WTC11 (cell line): ENCODE measurements at regions not wholly inside any gene's neighbourhood (a gene's known extent, or its start where the extent isn't known, plus 50 kb on each side); places are given as distances from the start of the nearest gene placed in this dataset.
A peak's percentile ranks its signal among the peaks of the same experiment; 100 is the strongest.

Experiments
- ATAC-seq: fragments of 200-7000 bp; cut with Tn5 transposase; 2 replicates; pipeline ENCODE4 v1.10.0; 2021; ENCODE audit warnings: mild to moderate bottlenecking, moderate library complexity
- CTCF ChIA-PET: fragments of 300-600 bp; sonication (Branson Sonifier 250); formaldehyde crosslinking; loops from one replicate; lab custom pipeline; 2021; ENCODE audit warnings: antibody characterized with exemption; lab: Charles Lee
- POLR2A ChIA-PET: fragments of 350-600 bp; sonication (Branson Sonifier 250); formaldehyde crosslinking; loops from one replicate; lab custom pipeline; 2021; ENCODE audit warnings: antibody characterized with exemption; lab: Charles Lee
- DNase-seq: peaks from one replicate; pipeline ENCODE4 v3.0.0; 2021; ENCODE audit warnings: low spot score
- H3K27ac Mint-ChIP-seq: 2 replicates; pipeline ENCODE4 v1.8.0; 2021; ENCODE audit warnings: mixed read lengths
- H3K27me3 Mint-ChIP-seq: 2 replicates; pipeline ENCODE4 v1.8.0; 2021; ENCODE audit warnings: low read depth, mild to moderate bottlenecking, moderate library complexity, mixed read lengths
- H3K36me3 Mint-ChIP-seq: 2 replicates; pipeline ENCODE4 v1.8.0; 2021; ENCODE audit warnings: mixed read lengths
- H3K4me1 Mint-ChIP-seq: 2 replicates; pipeline ENCODE4 v1.8.0; 2022; ENCODE audit warnings: mixed read lengths
- H3K4me3 Mint-ChIP-seq: 2 replicates; pipeline ENCODE4 v1.8.0; 2021; ENCODE audit warnings: mild to moderate bottlenecking, moderate library complexity, mixed read lengths
- H3K9me3 Mint-ChIP-seq: 2 replicates; pipeline ENCODE4 v1.8.0; 2021; ENCODE audit warnings: mixed read lengths
- AFF4 ChIP-seq: sonication (generic); formaldehyde crosslinking; IDR thresholded peaks from 2 replicates; pipeline ENCODE4 v1.8.1; 2023; ENCODE audit warnings: mild to moderate bottlenecking, missing genetic modification reagents, borderline replicate concordance
- ATF6 ChIP-seq: sonication (generic); formaldehyde crosslinking; IDR thresholded peaks from 2 replicates; pipeline ENCODE4 v1.8.1; 2023; ENCODE audit warnings: mild to moderate bottlenecking, missing genetic modification reagents
- CREM ChIP-seq: sonication (generic); formaldehyde crosslinking; IDR thresholded peaks from 2 replicates; pipeline ENCODE4 v1.8.1; 2022; ENCODE audit warnings: mild to moderate bottlenecking, missing genetic modification reagents, moderate library complexity
- E2F5 ChIP-seq: sonication (generic); formaldehyde crosslinking; IDR thresholded peaks from 2 replicates; pipeline ENCODE4 v1.8.1; 2022; ENCODE audit warnings: mild to moderate bottlenecking, moderate library complexity, missing genetic modification reagents
- GABPB1 ChIP-seq: sonication (generic); formaldehyde crosslinking; IDR thresholded peaks from 2 replicates; pipeline ENCODE4 v1.8.1; 2023; ENCODE audit warnings: mild to moderate bottlenecking, missing genetic modification reagents
- GTF2I ChIP-seq: fragments of 250-450 bp; sonication (Bioruptor Pico); conservative IDR thresholded peaks from 2 replicates; pipeline ENCODE4 v1.4.0; 2021; ENCODE audit warnings: mild to moderate bottlenecking
- IRF1 ChIP-seq: sonication (generic); formaldehyde crosslinking; IDR thresholded peaks from 2 replicates; pipeline ENCODE4 v1.8.0; 2023; ENCODE audit warnings: missing genetic modification reagents
- RORB ChIP-seq: fragments of 250-450 bp; sonication (Bioruptor Pico); IDR thresholded peaks from 2 replicates; pipeline ENCODE4 v1.9.0; 2021; ENCODE audit warnings: mild to moderate bottlenecking
- TEAD1 ChIP-seq: sonication (generic); formaldehyde crosslinking; IDR thresholded peaks from 2 replicates; pipeline ENCODE4 v1.8.0; 2022; ENCODE audit warnings: mild to moderate bottlenecking, missing genetic modification reagents
- TEAD4 ChIP-seq: sonication (generic); formaldehyde crosslinking; IDR thresholded peaks from 2 replicates; pipeline ENCODE4 v1.8.0; 2022; ENCODE audit warnings: mild to moderate bottlenecking, missing genetic modification reagents
- ZBTB43 ChIP-seq: sonication (generic); formaldehyde crosslinking; IDR thresholded peaks from 2 replicates; pipeline ENCODE4 v1.8.1; 2023; ENCODE audit warnings: mild to moderate bottlenecking, missing genetic modification reagents
- ZNF263 ChIP-seq: sonication (generic); formaldehyde crosslinking; IDR thresholded peaks from 2 replicates; pipeline ENCODE4 v1.8.1; 2022; ENCODE audit warnings: low read depth, mild to moderate bottlenecking, moderate library complexity, missing genetic modification reagents
- ZNF512 ChIP-seq: sonication (generic); formaldehyde crosslinking; IDR thresholded peaks from 2 replicates; pipeline ENCODE4 v1.8.1; 2022; ENCODE audit warnings: missing genetic modification reagents, borderline replicate concordance
- ZNF532 ChIP-seq: fragments of 250-450 bp; sonication (Bioruptor Pico); IDR thresholded peaks from 2 replicates; pipeline ENCODE4 v1.9.0; 2021; ENCODE audit warnings: mild to moderate bottlenecking, borderline replicate concordance
- ZSCAN18 ChIP-seq: fragments of 250-450 bp; sonication (Bioruptor Pico); IDR thresholded peaks from 2 replicates; pipeline ENCODE4 v2.1.2; 2022; ENCODE audit warnings: mild to moderate bottlenecking, moderate library complexity

GRCh38 chr7:25059576-25059975, 65.5 kb downstream of the CYCS start:
- peak; percentile 86 for ATAC-seq
- DNase-seq, result no peak
- H3K4me3 Mint-ChIP-seq, result no peak overlapping the region
- ChIA-PET POLR2A (no interaction called here), CTCF (interaction anchor here (1.3 to 1.6 kb wide), 2 partner anchors 10 to 33 kb away, joined by 4 to 5 read pairs; no protein-coding TSS in a partner anchor)
- peaks cover 18% of the 10 kb centered on the region for H3K4me1 Mint-ChIP-seq
- TF ChIP-seq ZSCAN18 (CRISPR knock-in tag) (no peak), TEAD1 (peak; percentile 40; the same call in 1 of the 2 replicates)
- peaks cover 11% of the 10 kb centered on the region for H3K36me3 Mint-ChIP-seq
- no peak overlapping the region for H3K27ac Mint-ChIP-seq
- H3K9me3 Mint-ChIP-seq, result peaks cover 27% of the 10 kb centered on the region
- H3K27me3 Mint-ChIP-seq, result peaks cover 5% of the 10 kb centered on the region

- peaks cover 8% of the 10 kb centered on the region for H3K4me1 Mint-ChIP-seq
- ChIA-PET POLR2A (no interaction called here), CTCF (no interaction called here)
- H3K4me3 Mint-ChIP-seq, result no peak overlapping the region
- no peak overlapping the region for H3K27ac Mint-ChIP-seq
- ATAC-seq (no peak), DNase-seq (no peak)
- peaks cover 6% of the 10 kb centered on the region; the same call in 1 of the 2 replicates for H3K36me3 Mint-ChIP-seq
- H3K27me3 Mint-ChIP-seq, result no peaks in the 10 kb centered on the region; the same call in 1 of the 2 replicates
- H3K9me3 Mint-ChIP-seq, result peaks cover 13% of the 10 kb centered on the region
- TF ChIP-seq E2F5 (CRISPR knock-in tag) (no peak), ZNF532 (no peak), GTF2I (no peak), ZNF512 (CRISPR knock-in tag) (no peak), RORB (no peak), TEAD4 (CRISPR knock-in tag) (no peak), ZBTB43 (CRISPR knock-in tag) (no peak), CREM (CRISPR knock-in tag) (no peak), IRF1 (CRISPR knock-in tag) (no peak), ATF6 (CRISPR knock-in tag) (no peak), ZNF263 (no peak), GABPB1 (CRISPR knock-in tag) (no peak), AFF4 (CRISPR knock-in tag) (no peak)
Observed at GRCh38 chr7:25056368-25056767, 68.7 kb downstream of the CYCS start.
